GM23248 (cell line): ENCODE measurements at regions not wholly inside any gene's neighbourhood (a gene's known extent, or its start where the extent isn't known, plus 50 kb on each side); places are given as distances from the start of the nearest gene placed in this dataset.

Experiments used
- EZH2 ChIP-seq: fragments of 200-600 bp; sonication (generic); IDR thresholded peaks from 2 replicates; pipeline ENCODE4 v1.6.1; 2018; ENCODE audit warnings: antibody characterized with exemption, mild to moderate bottlenecking; ENCODE audit not compliant: insufficient read depth, poor library complexity, severe bottlenecking
- EZH2phosphoT487 ChIP-seq: fragments of 200-600 bp; sonication (generic); IDR thresholded peaks from 2 replicates; pipeline ENCODE4 v1.6.1; 2018; ENCODE audit warnings: antibody characterized with exemption, moderate library complexity, mild to moderate bottlenecking, low read depth; ENCODE audit not compliant: insufficient read depth

- no peak for TF ChIP-seq EZH2phosphoT487
- TF ChIP-seq EZH2: no peak
Measured at GRCh38 chr4:15291122-15291521, 136.7 kb upstream of the C1QTNF7 start.
